ENCODE measurements at regions not wholly inside any gene's neighbourhood (a gene's known extent, or its start where the extent isn't known, plus 50 kb on each side); places are given as distances from the start of the nearest gene placed in this dataset.

DNA sequence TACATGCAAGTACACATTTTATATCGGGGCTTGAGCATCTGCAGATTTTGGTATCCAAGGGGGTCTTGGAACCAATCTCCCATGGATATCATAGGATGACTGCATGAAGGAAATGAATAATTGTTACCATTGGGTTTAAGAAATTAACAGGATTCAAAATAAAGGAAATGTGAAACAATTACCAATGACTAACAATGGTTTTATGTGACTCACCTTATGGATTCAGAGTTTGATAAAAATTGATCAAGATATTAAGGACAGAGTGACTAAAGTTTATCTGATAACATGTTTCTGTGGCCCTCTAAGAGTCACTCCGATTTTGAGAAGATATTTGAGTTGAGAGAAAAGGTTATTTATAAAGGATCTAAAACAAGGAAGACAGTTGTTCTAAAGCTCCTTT, 93.0 kb upstream of the ODAD2 start:
- no peak for TF ChIP-seq EZH2phosphoT487 (IDR thresholded peaks at IDR 0.05; ENCODE audit: borderline replicate concordance, low read depth)
- TF ChIP-seq TEAD4 (IDR thresholded peaks at IDR 0.05; ENCODE audit: borderline replicate concordance, insufficient read depth), result no peak
- no peak for TF ChIP-seq JUND (IDR thresholded peaks at IDR 0.05)
- TF ChIP-seq SMC3 (IDR thresholded peaks at IDR 0.05; ENCODE audit: low read depth, low read length), result no peak
- no peak for TF ChIP-seq MEF2A (IDR thresholded peaks at IDR 0.05; ENCODE audit: borderline replicate concordance, low read depth)
- no peak for TF ChIP-seq YY1 (IDR thresholded peaks at IDR 0.05; ENCODE audit: low read depth)
- TF ChIP-seq TAF1 (IDR thresholded peaks at IDR 0.05; ENCODE audit: borderline replicate concordance, low read depth, low read length), result no peak
- TF ChIP-seq, protein P1, sequence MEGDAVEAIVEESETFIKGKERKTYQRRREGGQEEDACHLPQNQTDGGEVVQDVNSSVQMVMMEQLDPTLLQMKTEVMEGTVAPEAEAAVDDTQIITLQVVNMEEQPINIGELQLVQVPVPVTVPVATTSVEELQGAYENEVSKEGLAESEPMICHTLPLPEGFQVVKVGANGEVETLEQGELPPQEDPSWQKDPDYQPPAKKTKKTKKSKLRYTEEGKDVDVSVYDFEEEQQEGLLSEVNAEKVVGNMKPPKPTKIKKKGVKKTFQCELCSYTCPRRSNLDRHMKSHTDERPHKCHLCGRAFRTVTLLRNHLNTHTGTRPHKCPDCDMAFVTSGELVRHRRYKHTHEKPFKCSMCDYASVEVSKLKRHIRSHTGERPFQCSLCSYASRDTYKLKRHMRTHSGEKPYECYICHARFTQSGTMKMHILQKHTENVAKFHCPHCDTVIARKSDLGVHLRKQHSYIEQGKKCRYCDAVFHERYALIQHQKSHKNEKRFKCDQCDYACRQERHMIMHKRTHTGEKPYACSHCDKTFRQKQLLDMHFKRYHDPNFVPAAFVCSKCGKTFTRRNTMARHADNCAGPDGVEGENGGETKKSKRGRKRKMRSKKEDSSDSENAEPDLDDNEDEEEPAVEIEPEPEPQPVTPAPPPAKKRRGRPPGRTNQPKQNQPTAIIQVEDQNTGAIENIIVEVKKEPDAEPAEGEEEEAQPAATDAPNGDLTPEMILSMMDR (IDR thresholded peaks at IDR 0.05), result no peak
- TF ChIP-seq, protein P2, sequence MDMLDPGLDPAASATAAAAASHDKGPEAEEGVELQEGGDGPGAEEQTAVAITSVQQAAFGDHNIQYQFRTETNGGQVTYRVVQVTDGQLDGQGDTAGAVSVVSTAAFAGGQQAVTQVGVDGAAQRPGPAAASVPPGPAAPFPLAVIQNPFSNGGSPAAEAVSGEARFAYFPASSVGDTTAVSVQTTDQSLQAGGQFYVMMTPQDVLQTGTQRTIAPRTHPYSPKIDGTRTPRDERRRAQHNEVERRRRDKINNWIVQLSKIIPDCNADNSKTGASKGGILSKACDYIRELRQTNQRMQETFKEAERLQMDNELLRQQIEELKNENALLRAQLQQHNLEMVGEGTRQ (IDR thresholded peaks at IDR 0.05; ENCODE audit: borderline replicate concordance, low read depth, low read length), result no peak
- TF ChIP-seq FOXJ3 (CRISPR knock-in tag; IDR thresholded peaks at IDR 0.05), result no peak
- TF ChIP-seq, protein P3, sequence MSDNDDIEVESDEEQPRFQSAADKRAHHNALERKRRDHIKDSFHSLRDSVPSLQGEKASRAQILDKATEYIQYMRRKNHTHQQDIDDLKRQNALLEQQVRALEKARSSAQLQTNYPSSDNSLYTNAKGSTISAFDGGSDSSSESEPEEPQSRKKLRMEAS (IDR thresholded peaks at IDR 0.05; ENCODE audit: low read depth), result no peak
- TF ChIP-seq, protein P4, sequence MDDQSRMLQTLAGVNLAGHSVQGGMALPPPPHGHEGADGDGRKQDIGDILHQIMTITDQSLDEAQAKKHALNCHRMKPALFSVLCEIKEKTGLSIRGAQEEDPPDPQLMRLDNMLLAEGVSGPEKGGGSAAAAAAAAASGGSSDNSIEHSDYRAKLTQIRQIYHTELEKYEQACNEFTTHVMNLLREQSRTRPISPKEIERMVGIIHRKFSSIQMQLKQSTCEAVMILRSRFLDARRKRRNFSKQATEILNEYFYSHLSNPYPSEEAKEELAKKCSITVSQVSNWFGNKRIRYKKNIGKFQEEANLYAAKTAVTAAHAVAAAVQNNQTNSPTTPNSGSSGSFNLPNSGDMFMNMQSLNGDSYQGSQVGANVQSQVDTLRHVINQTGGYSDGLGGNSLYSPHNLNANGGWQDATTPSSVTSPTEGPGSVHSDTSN (IDR thresholded peaks at IDR 0.05), result no peak
